GF-D8 (cell line): ENCODE measurements at regions not wholly inside any gene's neighbourhood (a gene's known extent, or its start where the extent isn't known, plus 50 kb on each side); places are given as distances from the start of the nearest gene placed in this dataset.

ENCODE experiments used
- DNase-seq: peaks from one replicate; lab custom pipeline; 2025; lab: John Stamatoyannopoulos, UW

GRCh38 chr22:49235463-49236300 lies 592.0 kb downstream of the BRD1 start:
- DNase-seq, result no peak

DNA sequence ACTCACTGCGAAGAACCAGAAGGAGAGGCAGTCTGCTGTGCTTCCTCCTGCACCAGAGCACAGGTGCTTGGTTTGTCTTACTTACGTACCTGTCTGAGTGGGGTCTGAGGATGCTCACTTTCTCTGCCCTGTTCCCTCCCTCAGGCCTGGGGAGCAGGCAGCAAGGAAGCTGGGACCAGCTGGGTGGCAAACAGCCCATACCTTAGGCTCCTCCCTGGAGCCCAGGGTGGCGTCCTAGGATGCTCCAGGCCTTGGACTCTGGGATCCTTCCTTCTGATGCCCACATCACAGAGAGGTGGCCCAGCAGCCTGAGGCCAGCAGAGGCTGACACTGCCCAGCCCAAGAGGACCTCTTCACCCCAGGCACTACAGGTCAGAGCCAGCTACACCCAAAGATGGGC lies 593.2 kb downstream of the BRD1 start:
- no peak for DNase-seq

- DNase-seq, result no peak
Measured at GRCh38 chr22:49233507-49234100, 594.1 kb downstream of the BRD1 start.

DNA sequence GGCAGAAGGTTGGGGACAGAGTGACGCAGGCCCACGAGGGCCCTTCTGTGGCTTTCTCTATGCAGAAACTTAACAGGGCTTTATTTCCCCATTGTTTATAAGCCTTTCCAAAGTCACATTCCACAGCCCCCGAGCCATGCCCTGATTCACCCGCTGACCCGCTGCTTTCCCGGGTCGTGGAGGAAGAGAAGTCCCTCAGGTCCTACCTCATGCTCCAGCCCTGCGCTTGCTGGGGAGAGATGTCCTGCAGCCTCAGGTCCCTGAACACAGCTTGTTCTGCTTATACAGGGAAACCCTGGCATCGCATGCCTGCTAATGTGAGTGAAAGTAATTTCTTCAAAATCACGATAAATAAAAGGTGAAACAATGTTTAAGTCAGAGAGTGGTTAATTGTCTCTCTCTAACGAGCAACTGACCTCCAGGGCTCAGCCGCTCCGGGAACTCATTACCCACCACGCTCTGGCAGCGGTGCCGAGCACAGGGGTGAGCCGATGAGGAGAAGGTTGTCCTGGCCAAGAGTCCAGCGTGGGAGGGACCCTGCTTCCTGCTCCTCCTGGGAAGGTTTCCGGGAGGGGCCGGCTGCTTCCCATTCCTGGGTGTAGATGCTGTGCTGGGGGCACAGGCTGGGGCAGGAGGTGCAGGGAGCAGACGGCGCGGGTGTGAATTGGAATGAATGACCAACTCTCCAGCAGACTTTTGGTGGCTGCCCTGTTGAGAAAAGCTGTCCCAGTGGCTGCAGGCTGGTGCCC lies 595.2 kb downstream of the BRD1 start:
- no peak for DNase-seq

DNA sequence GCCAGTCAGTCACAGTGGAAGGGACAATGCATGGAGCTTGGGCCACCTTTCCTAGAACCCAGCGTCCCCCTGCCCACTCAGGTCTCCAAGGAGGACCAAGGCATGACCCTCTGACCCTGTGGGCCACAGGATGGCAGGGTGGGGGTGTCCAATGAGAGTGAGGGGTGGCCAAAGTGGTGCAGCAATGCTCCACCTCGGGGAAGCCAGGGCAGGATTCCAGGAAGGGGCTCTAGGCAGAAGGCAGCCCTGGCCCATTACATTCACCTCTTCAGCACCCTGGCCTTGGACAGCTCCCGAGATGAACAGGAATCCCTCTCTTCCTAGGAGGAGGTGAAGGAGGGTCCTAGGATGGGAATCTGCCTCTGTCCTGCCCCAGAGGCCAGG lies 597.5 kb downstream of the BRD1 start:
- no peak for DNase-seq

DNA sequence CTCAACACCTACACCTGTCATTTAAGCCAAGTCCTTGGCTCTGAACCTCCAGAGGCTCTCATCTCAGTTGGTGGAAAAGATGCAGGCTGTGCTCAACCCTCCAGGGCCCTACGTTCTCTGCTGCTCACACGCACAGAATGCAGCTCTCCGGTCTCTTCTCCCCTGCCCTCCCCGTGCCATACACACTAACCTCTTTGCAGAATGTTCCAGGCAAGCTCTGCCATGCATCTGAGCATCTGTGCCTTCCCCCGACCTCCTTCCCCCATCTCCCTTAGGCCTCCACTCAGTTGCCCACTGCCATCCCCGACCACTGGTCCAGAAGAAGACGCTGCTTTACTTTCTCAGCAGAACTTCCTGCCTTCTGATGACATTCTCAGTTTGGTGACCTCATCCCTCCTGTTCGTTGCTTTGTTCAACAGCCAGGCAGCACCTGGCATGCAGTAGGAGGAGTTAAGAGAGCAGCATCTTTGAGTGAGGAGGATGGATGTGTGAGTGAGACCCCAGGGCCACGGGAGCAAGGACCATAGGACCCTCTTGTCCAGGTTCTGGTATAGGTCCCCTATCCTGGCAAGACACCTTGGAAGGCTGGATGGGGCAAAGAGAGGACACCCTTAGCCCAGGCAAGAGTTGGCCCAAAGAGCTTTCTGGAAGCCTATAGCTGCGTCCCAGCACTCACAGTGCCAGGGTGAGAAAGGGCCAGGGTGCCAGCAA lies 598.0 kb downstream of the BRD1 start:
- no peak for DNase-seq

GRCh38 chr22:49228431-49229037 lies 599.1 kb downstream of the BRD1 start:
- DNase-seq, result no peak

GRCh38 chr22:49227670-49228069 lies 600.0 kb downstream of the BRD1 start:
- DNase-seq, result no peak

GRCh38 chr22:49226096-49226495 lies 601.6 kb downstream of the BRD1 start:
- DNase-seq, result no peak

DNA sequence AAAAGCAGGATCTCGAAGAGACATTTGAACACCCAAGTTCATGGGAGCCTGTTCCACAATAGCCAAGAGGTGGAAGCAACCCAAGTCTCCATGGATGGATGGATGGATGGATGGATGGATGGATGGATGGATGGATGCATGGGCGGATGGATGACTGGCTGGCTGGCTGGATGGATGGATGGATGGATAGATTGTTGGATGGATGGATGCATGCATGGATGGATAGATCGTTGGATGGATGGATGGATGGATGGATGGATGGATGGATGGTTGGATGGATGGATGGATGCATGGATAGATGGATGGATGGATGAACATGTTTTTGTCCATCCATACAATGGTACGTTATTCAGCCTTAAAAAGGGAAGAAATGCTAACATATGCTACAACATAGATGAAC lies 603.4 kb downstream of the BRD1 start:
- no peak for DNase-seq

GRCh38 chr22:49218142-49218541 lies 609.5 kb downstream of the BRD1 start:
- DNase-seq, result no peak

DNA sequence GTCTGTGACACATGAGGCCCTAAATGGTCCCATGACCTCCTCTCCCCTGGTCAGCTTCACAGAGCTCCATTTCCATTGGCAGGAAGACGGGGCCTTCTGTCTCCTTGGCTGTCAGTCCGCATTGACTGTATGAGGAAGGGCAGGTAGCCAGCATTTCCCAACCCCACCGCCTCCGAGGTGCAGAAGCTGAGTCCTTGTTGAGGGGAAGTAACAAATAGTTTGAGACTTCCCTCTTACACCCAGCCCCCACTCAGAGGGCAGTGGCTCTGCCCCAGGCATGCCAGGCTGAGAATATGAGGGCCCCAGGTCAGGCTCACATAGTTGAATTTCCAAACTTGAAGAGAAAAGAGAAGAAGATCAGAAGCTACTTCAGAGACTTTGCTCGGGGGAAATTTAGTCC lies 611.1 kb downstream of the BRD1 start:
- no peak for DNase-seq

- DNase-seq, result no peak
Measured at GRCh38 chr22:49215840-49216239, 611.8 kb downstream of the BRD1 start.

DNA sequence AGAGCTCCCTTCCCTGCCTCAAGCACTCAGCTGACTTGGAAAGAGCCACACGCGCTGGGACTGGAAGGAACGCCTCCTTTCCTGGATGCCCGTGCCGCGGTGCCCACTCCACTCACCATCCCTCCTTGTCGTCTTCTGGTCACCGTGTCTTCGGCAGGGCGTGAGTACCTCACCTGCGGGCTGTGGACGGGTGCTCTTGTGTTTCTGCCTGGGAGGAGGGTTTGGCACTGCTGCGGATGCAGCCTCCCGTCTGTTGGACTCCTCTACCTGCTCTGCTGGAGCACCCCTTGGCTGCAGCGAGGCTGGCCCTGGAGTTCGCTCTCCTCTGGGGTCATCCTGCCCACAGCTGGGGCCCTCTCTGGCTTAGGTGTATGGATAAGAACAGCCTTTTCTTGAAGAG lies 612.7 kb downstream of the BRD1 start:
- no peak for DNase-seq

DNA sequence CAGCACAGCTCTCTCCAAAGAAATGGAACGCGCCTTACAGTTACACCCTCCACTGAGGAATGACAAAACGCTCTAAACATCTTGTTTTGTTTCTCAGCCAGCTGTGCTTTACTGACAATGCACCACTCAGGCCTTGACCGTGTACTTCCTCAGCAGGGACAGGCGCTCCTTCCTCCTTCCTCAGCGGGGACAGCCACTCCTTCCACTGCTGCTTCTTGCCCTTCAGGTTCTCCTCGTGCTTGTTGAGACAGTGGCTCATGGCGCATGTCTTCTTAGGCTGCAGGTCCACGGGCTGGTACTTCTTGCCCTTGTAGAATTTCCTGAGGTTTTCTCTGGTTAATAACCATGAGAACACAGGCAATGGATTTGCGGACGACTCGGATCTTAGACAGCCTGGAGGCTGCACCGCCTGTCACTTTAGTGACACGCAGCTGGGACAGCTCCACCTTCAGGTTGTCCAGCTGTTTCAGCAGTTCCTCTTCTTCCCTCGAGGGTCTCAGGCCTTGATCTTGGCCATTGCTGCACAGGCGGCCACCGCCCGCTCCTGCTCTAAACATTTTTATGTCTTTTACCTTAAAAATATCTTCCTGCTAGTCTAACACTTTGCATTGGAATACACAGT lies 613.8 kb downstream of the BRD1 start:
- DNase-seq, result no peak

DNA sequence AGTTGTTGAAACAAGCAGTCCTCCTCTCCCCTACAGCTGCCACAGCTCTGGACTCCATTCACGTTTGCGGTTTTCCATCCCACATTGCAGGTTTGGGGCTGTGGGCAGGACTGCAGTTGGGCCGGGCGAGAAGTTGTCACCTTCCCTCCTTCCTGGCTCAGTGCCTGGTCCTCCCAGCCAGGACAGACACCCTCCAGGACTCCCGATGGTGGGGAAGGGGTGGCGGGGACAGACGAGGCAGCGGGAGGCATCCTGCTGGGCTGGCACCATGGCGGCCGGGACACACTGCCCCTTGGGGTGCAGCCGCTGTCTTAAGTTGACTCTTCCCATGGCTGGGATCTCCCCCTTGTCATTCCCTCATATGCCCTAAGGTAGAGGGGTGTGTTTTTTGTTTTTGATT lies 615.2 kb downstream of the BRD1 start:
- no peak for DNase-seq

DNA sequence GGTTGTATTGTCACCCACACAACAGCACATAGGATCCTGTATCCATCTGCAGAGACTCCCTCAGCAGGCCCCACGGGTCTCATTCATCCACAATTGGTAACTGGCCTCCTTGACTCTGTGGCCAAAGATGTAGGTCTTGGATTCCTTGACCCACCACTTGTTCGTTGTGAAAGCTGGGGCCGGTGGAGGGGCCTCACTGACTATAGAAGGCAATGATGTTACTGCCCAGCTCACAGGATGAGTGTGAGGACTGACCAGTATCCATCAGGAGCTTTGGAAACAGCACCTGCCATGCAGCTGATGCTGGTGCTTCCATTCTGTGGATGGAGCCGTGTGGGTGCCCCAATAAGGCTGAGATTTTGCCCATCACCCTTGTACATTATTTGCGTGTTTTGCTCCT lies 615.7 kb downstream of the BRD1 start:
- DNase-seq, result no peak

DNA sequence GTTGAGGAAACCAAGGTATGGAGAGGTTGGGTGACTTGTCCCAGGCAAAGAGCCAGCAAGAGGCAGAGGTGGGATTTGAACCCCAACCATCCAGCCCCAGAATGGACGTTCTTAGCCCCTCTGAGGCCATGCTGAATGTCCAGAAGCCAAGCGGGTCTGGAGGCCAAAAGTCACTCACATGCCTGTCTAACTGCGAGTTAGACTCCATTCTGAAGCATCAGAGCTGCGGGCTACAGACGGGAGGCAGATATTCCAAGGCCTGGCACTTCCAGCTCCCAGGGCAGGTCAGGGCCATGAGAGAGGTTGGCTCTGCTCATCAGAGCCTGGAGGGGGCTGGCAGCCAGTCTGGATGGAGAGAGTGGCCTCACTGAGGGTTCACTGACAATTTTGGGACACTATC lies 616.5 kb downstream of the BRD1 start:
- no peak for DNase-seq

DNA sequence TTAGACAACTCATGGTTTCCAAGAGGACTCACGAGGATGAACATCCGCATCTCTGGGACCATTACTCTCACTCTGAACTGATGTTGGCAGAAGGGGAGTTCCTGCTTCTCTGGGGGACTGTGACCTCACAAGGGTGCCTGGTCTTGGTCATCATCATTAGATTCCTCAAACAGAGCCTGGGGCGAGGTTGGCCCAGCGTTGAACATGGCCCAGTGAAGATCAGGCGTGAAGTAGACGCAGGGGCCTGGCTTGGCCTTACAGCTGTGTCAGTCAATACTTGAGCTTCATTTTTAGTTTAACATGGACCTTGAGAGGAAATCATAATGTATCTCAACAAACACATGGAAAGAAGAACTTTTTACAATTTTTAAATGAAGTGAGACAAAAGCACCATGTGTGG lies 617.1 kb downstream of the BRD1 start:
- no peak for DNase-seq

DNA sequence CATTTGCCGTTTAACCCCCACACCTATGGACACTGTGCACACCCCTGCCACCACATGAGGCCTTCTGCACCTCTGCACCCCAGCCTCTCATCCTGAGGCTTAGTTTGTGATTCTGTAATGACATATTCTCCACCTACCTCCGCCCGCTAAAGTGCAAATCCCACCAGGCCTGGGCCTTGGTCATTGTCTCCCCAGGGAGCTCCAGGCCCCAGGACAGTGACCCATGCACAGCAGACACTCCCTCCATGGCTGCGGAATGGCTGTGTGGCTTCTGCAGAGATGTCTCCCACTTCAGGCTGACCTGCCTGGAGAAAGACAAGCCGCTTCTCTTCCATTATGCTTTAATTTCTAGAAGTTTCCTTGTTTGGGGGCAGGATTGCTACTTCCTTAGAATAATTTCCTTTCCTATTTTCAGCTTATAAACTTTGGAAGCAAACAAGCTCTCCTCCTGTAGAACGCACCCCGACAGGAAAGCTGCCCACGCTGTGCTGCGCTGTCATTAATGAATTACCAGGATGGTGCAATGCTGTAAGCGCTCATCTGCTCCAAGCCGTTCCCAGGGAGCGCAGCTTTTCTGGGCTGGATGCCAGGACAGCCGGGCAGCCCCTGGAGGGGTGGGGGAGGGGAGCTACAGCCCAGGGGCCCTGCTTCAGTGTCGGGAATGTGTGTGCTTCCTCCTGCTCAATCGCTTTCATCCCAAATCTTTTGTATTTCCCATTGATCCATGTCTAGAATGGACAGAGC lies 618.0 kb downstream of the BRD1 start:
- no peak for DNase-seq

GRCh38 chr22:49208768-49209252 lies 618.9 kb downstream of the BRD1 start:
- no peak for DNase-seq
